Endothelial cell of umbilical vein (primary cell): ENCODE measurements at regions not wholly inside any gene's neighbourhood (a gene's known extent, or its start where the extent isn't known, plus 50 kb on each side); places are given as distances from the start of the nearest gene placed in this dataset.
A peak's percentile ranks its signal among the peaks of the same experiment; 100 is the strongest.

Experiments
- BruUV-seq: library from RNA; stranded (reverse); fragments of 400-500 nt; replicated peaks from 2 replicates; lab custom pipeline; 2021; lab: Mats Ljungman, UMichigan
- CTCF ChIA-PET: fragments of 300-600, 350-600 bp; sonication (Branson Sonifier 250); formaldehyde crosslinking; loops from one replicate; lab custom pipeline; 2021; ENCODE audit warnings: antibody characterized with exemption, inconsistent platforms; lab: Charles Lee
- POLR2A ChIA-PET: fragments of 300-600, 350-600 bp; sonication (Branson Sonifier 250); formaldehyde crosslinking; loops from one replicate; lab custom pipeline; 2021; ENCODE audit warnings: antibody characterized with exemption, inconsistent platforms; lab: Charles Lee
- DNase-seq: peaks from one replicate; pipeline ENCODE4 v3.0.0-alpha.2; 2011; ENCODE audit warnings: low read depth, low spot score
- FAIRE-seq: peaks from 2 replicates; lab custom pipeline; 2011; peaks lifted over from hg19 to GRCh38; lab: Jason Lieb, UNC
- H2AFZ ChIP-seq: 2 replicates; pipeline ENCODE4 v1.6.0; 2012; ENCODE audit warnings: low read depth, low read length, control low read depth, inconsistent platforms
- H3K27ac ChIP-seq: 2 replicates; pipeline ENCODE4 v1.5.1; 2011; ENCODE audit warnings: low read depth, mild to moderate bottlenecking, control low read depth, low read length, moderate library complexity; ENCODE audit not compliant: insufficient read depth
- H3K27me3 ChIP-seq, 2 experiments: 2 replicates each; pipeline versions ENCODE4 v1.6.0 to v1.6.1; 2011; ENCODE audit warnings: low read length in 2 of 2, mixed read lengths in 1 of 2; ENCODE audit not compliant: control insufficient read depth in 2 of 2, insufficient read depth in 2 of 2
- H3K36me3 ChIP-seq, 2 experiments: 2 replicates in 1 of 2; 3 replicates in 1 of 2; pipeline ENCODE4 v1.5.1; 2011; ENCODE audit warnings: low read length in 2 of 2, mild to moderate bottlenecking in 1 of 2, moderate library complexity in 1 of 2; ENCODE audit not compliant: control insufficient read depth in 2 of 2, insufficient read depth in 2 of 2; ENCODE audit errors: extremely low read depth in 1 of 2
- H3K4me1 ChIP-seq: 3 replicates; pipeline ENCODE4 v1.5.1; 2011; ENCODE audit warnings: mild to moderate bottlenecking, low read length; ENCODE audit not compliant: control insufficient read depth, insufficient read depth; ENCODE audit errors: extremely low read depth
- H3K4me2 ChIP-seq: 2 replicates; pipeline ENCODE4 v1.6.1; 2011; ENCODE audit warnings: low read length, control low read depth, mixed read lengths; ENCODE audit not compliant: insufficient read depth
- H3K4me3 ChIP-seq, 3 experiments: fragments of 200-600 bp in 1 of 3; sonication (generic), shearing (Covaris generic) in 1 of 3; replicated peaks in 1 of 3; 2 replicates each; pipeline ENCODE4 v1.5.1; 2011 to 2016; ENCODE audit warnings: control low read depth in 3 of 3, low read length in 3 of 3, mild to moderate bottlenecking in 2 of 3, inconsistent platforms in 1 of 3, low read depth in 1 of 3, moderate library complexity in 1 of 3; ENCODE audit not compliant: insufficient read depth in 1 of 3
- H3K79me2 ChIP-seq: 2 replicates; pipeline ENCODE4 v1.6.0; 2012; ENCODE audit warnings: low read length, inconsistent platforms; ENCODE audit not compliant: control insufficient read depth, insufficient read depth
- H3K9ac ChIP-seq: replicated peaks from 2 replicates; pipeline ENCODE3; 2011; ENCODE audit warnings: low read length, control low read depth; ENCODE audit not compliant: insufficient read depth; ENCODE audit errors: extremely low read depth
- H3K9me1 ChIP-seq: replicated peaks from 3 replicates; pipeline ENCODE4 v1.6.0; 2011; ENCODE audit warnings: mild to moderate bottlenecking, low read length; ENCODE audit not compliant: control insufficient read depth, insufficient read depth; ENCODE audit errors: extremely low read depth
- H3K9me3 ChIP-seq: replicated peaks from 2 replicates; pipeline ENCODE4 v1.5.1; 2012; ENCODE audit warnings: low read length, inconsistent platforms; ENCODE audit not compliant: control insufficient read depth, insufficient read depth
- H4K20me1 ChIP-seq: replicated peaks from 2 replicates; pipeline ENCODE3; 2011; ENCODE audit warnings: mild to moderate bottlenecking, low read length; ENCODE audit not compliant: control insufficient read depth, insufficient read depth; ENCODE audit errors: extremely low read depth
- CTCF ChIP-seq, 2 donors: IDR thresholded peaks; 1 replicate in 1 of 2; 2 replicates in 1 of 2; pipeline ENCODE4 v1.5.1; 2011; ENCODE audit warnings: low read length in 2 of 2, mild to moderate bottlenecking in 2 of 2, moderate library complexity in 2 of 2, control low read depth in 1 of 2, inconsistent platforms in 1 of 2, low read depth in 1 of 2; ENCODE audit not compliant: insufficient read depth in 1 of 2; ENCODE audit errors: extremely low read depth in 1 of 2
- EZH2 ChIP-seq: IDR thresholded peaks from 2 replicates; pipeline ENCODE4 v1.6.1; 2012; ENCODE audit warnings: borderline replicate concordance, low read depth, mild to moderate bottlenecking, moderate library complexity, low read length, inconsistent platforms; ENCODE audit not compliant: severe bottlenecking
- FOS ChIP-seq: IDR thresholded peaks from 2 replicates; pipeline ENCODE4 v1.6.1; 2011; ENCODE audit warnings: mild to moderate bottlenecking, low read length, moderate library complexity, borderline replicate concordance; ENCODE audit not compliant: insufficient read depth
- GATA2 ChIP-seq: IDR thresholded peaks from 2 replicates; pipeline ENCODE4 v1.7.0; 2011; ENCODE audit warnings: low read depth, mild to moderate bottlenecking, moderate library complexity, mixed read lengths, low read length; ENCODE audit not compliant: insufficient read length, insufficient read depth
- JUN ChIP-seq: IDR thresholded peaks from 2 replicates; pipeline ENCODE4 v1.6.1; 2011; ENCODE audit warnings: borderline replicate concordance, low read depth; ENCODE audit not compliant: insufficient read length, insufficient read depth
- MYC ChIP-seq: IDR thresholded peaks from one replicate; pipeline ENCODE4 v1.6.1; 2011; ENCODE audit warnings: mild to moderate bottlenecking, low read depth, low read length
- POLR2A ChIP-seq: IDR thresholded peaks from 2 replicates; pipeline ENCODE4 v1.6.1; 2012; ENCODE audit warnings: low read depth, mild to moderate bottlenecking, control low read depth, low read length
- POLR2AphosphoS5 ChIP-seq: IDR thresholded peaks from 2 replicates; pipeline ENCODE4 v1.6.1; 2012; ENCODE audit warnings: low read depth, mild to moderate bottlenecking, control low read depth, low read length, moderate library complexity; ENCODE audit not compliant: insufficient read depth
- dilution Hi-C: fragments of 300-500 bp; cut with MboI; formaldehyde crosslinking; loops from one replicate; pipeline ENCODE4 v1.15.0; 2019; ENCODE audit warnings: low sequenced_read_pairs; ENCODE audit not compliant: extremely low pct_ligation_motif_present
- intact Hi-C: fragments of 100-400 bp; cut with micrococcal nuclease; formaldehyde crosslinking; loops from one replicate; pipeline ENCODE4 v1.10.0; 2022
- TF ChIP-seq, protein P1 (sequence below): IDR thresholded peaks from 2 replicates; pipeline ENCODE4 v1.6.1; 2011; ENCODE audit not compliant: insufficient read depth, insufficient read length

DNA sequence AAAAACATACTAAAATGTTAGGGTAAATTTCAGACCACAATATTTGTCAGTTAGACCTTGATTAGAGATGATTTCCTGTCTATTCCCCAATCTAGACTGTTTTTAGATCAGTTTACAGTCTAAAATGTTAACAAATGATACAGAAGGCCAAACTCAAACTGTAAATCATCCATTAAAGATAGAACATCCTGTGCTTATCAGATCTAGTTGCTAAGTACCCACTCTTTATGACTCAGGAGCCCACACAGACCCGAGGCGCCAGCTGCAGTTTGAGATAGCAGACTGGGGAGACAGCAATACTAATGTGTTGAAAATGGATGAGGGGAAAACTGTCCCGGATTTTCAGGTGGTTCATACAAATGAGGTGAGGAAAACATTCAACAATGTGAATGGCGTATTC is 113.3 kb downstream of the SCG2 start:
- ChIA-PET CTCF (interaction anchor here (0.9 to 2.9 kb wide), 4 partner anchors 9 to 517 kb away, joined by 3 to 17 read pairs (median 4); no protein-coding TSS in a partner anchor), POLR2A (no interaction called here)
- dilution Hi-C loops (no loop called here), intact Hi-C loops (no loop called here)
- H4K20me1 ChIP-seq = no peaks in the 10 kb centered on the region
- FAIRE-seq (no peak), DNase-seq (peak; percentile 64)
- no peaks in the 10 kb centered on the region for H3K36me3 ChIP-seq
- no peaks in the 10 kb centered on the region for H3K27me3 ChIP-seq
- no peaks in the 10 kb centered on the region for H3K9me3 ChIP-seq
- no peaks in the 10 kb centered on the region for H3K9me1 ChIP-seq
- no peak overlapping the region for H3K4me2 ChIP-seq
- H3K9ac ChIP-seq = no peak overlapping the region
- no peak overlapping the region for H2AFZ ChIP-seq
- no TSS peak for BruUV-seq
- H3K27ac ChIP-seq = no peak overlapping the region
- H3K4me3 ChIP-seq = no peak overlapping the region
- peak; percentile 95 for TF ChIP-seq GATA2
- peak; percentile 41 for TF ChIP-seq FOS
- TF ChIP-seq, protein P1, sequence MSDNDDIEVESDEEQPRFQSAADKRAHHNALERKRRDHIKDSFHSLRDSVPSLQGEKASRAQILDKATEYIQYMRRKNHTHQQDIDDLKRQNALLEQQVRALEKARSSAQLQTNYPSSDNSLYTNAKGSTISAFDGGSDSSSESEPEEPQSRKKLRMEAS = no peak
- TF ChIP-seq EZH2 = no peak
- H3K4me1 ChIP-seq = no peaks in the 10 kb centered on the region
- no peaks in the 10 kb centered on the region for H3K79me2 ChIP-seq

- no peak overlapping the region for H3K4me2 ChIP-seq
- no peaks in the 10 kb centered on the region for H3K27me3 ChIP-seq
- no peaks in the 10 kb centered on the region for H3K4me1 ChIP-seq
- dilution Hi-C loops (no loop called here), intact Hi-C loops (no loop called here)
- FAIRE-seq = no peak
- H3K27ac ChIP-seq = no peak overlapping the region
- POLR2A ChIA-PET = no interaction called here
- no peak overlapping the region for H2AFZ ChIP-seq
- no peak overlapping the region for H3K4me3 ChIP-seq
- no peaks in the 10 kb centered on the region for H3K9me3 ChIP-seq
- H3K9me1 ChIP-seq = no peaks in the 10 kb centered on the region
- TF ChIP-seq JUN (no peak), CTCF (IDR thresholded peaks at IDR 0.05; ENCODE audit: extremely low read depth in 1 of 2, insufficient read depth in 1 of 2, low read depth in 1 of 2, low read length in 2 of 2) (no peak), GATA2 (no peak), MYC (no peak), POLR2AphosphoS5 (no peak), EZH2 (no peak), FOS (no peak), POLR2A (no peak)
- TF ChIP-seq, protein P1 = no peak
- CTCF ChIA-PET = interaction anchor here (1.9 kb wide), 1 partner anchor 10 kb away, joined by 6 read pairs; no protein-coding TSS in a partner anchor
- DNase-seq = no peak
- no peaks in the 10 kb centered on the region for H3K79me2 ChIP-seq
- H3K36me3 ChIP-seq = no peaks in the 10 kb centered on the region
- no peak overlapping the region for H3K9ac ChIP-seq
- H4K20me1 ChIP-seq = no peaks in the 10 kb centered on the region
- no TSS peak for BruUV-seq
These were observed 107.7 kb downstream of the SCG2 start for GRCh38 chr2:223494496-223494895.
